Brain pericyte (primary cell): ENCODE measurements at regions not wholly inside any gene's neighbourhood (a gene's known extent, or its start where the extent isn't known, plus 50 kb on each side); places are given as distances from the start of the nearest gene placed in this dataset.

ENCODE experiments used
- DNase-seq: peaks from one replicate; pipeline ENCODE4 v3.0.0-alpha.2; 2012; ENCODE audit warnings: low read depth, low spot score

- DNase-seq: no peak
Observed at GRCh38 chr2:156695595-156695994, 259.4 kb downstream of the GPD2 start.

- no peak for DNase-seq
Observed at GRCh38 chr2:156697906-156698305, 261.7 kb downstream of the GPD2 start.

GRCh38 chr2:156700681-156701080 is 264.5 kb downstream of the GPD2 start:
- no peak for DNase-seq

GRCh38 chr2:156702541-156702940 is 266.4 kb downstream of the GPD2 start:
- no peak for DNase-seq

GRCh38 chr2:156703642-156704041 is 267.5 kb downstream of the GPD2 start:
- no peak for DNase-seq

- no peak for DNase-seq
Observed at GRCh38 chr2:156704132-156704531, 268.0 kb downstream of the GPD2 start.

- DNase-seq: no peak
Observed at GRCh38 chr2:156704617-156705016, 268.4 kb downstream of the GPD2 start.

- no peak for DNase-seq
Observed at GRCh38 chr2:156706576-156706975, 270.4 kb downstream of the GPD2 start.

- DNase-seq: no peak
Observed at GRCh38 chr2:156708051-156708450, 271.9 kb downstream of the GPD2 start.

GRCh38 chr2:156709091-156709490 is 272.9 kb downstream of the GPD2 start:
- DNase-seq: no peak

GRCh38 chr2:156719036-156719435 is 282.9 kb downstream of the GPD2 start:
- DNase-seq: no peak

- DNase-seq: no peak
Observed at GRCh38 chr2:156727867-156728266, 291.7 kb downstream of the GPD2 start.

- DNase-seq: no peak
Observed at GRCh38 chr2:156728328-156728727, 292.1 kb downstream of the GPD2 start.

- DNase-seq: no peak
Observed at GRCh38 chr2:156731506-156731905, 295.3 kb downstream of the GPD2 start.

GRCh38 chr2:156736950-156737349 is 300.8 kb downstream of the GPD2 start:
- DNase-seq: no peak

- DNase-seq: no peak
Observed at GRCh38 chr2:156739301-156739700, 303.1 kb downstream of the GPD2 start.

GRCh38 chr2:156745619-156746018 is 309.4 kb downstream of the GPD2 start:
- no peak for DNase-seq

- DNase-seq: no peak
Observed at GRCh38 chr2:156748221-156748620, 312.0 kb downstream of the GPD2 start.

GRCh38 chr2:156752042-156752441 is 315.9 kb downstream of the GPD2 start:
- no peak for DNase-seq

GRCh38 chr2:156753766-156754165 is 317.6 kb downstream of the GPD2 start:
- no peak for DNase-seq

GRCh38 chr2:156756516-156756915 is 320.3 kb downstream of the GPD2 start:
- no peak for DNase-seq

- no peak for DNase-seq
Observed at GRCh38 chr2:156763174-156763573, 327.0 kb downstream of the GPD2 start.

- DNase-seq: no peak
Observed at GRCh38 chr2:156765043-156765442, 328.9 kb downstream of the GPD2 start.

GRCh38 chr2:156765450-156765849 is 329.3 kb downstream of the GPD2 start:
- no peak for DNase-seq

- no peak for DNase-seq
Observed at GRCh38 chr2:156769802-156770201, 333.6 kb downstream of the GPD2 start.
